EH (cell line): ENCODE measurements at regions not wholly inside any gene's neighbourhood (a gene's known extent, or its start where the extent isn't known, plus 50 kb on each side); places are given as distances from the start of the nearest gene placed in this dataset.

ENCODE experiments used
- DNase-seq: peaks from one replicate; pipeline ENCODE4 v3.0.0-alpha.2; 2015; ENCODE audit warnings: low read depth

GRCh38 chr3:71924721-71925120 is 139.8 kb upstream of the PROK2 start:
- no peak for DNase-seq

DNA sequence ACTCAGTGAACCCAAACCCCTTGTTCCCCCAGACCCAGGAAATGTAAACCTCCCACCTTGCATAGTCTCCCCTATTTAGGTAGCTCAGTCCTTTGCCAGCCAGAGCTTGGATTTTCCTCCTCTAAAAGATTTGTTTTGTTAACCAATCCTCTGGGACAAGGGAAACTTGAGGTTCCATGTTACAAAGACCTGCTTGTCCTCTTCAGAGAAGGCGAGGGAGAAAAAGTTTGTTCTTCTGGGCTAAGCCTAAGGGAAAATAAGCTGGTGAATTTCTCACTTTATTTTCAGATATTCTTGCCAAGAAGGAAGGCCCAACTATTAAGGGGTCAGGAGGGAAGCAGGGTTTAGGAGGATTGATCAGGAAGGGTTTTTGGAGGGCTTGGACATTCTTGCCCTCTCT is 136.1 kb upstream of the PROK2 start:
- DNase-seq = no peak

GRCh38 chr3:71919572-71919971 is 134.6 kb upstream of the PROK2 start:
- no peak for DNase-seq

GRCh38 chr3:71917545-71917944 is 132.6 kb upstream of the PROK2 start:
- DNase-seq = no peak

GRCh38 chr3:71916747-71917369 is 131.9 kb upstream of the PROK2 start:
- peak; percentile 40 for DNase-seq

GRCh38 chr3:71912839-71913495 is 128.0 kb upstream of the PROK2 start:
- DNase-seq = no peak

DNA sequence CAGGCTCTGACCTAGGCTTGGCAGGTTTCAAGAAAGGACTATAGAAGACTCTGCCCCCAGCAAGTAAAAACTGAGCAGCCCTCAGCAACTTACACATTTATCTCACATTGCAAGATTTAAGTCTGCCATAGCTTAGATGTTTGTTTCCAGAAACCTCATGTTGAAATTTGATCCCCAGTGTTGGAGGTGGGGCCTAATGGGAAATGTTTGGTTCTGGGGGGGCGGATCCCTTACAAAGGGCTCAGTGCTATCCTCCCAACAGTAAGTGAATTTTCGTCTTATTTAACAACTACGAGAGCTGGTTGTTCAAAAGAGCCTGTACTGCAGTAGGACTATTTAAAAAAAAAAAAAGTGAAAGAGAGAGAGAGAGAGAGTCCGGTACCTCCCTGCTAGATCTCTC is 125.2 kb upstream of the PROK2 start:
- DNase-seq = peak; percentile 6

- no peak for DNase-seq
Observed at GRCh38 chr3:71907996-71908395, 123.0 kb upstream of the PROK2 start.

- no peak for DNase-seq
Observed at GRCh38 chr3:71906976-71907375, 122.0 kb upstream of the PROK2 start.

DNA sequence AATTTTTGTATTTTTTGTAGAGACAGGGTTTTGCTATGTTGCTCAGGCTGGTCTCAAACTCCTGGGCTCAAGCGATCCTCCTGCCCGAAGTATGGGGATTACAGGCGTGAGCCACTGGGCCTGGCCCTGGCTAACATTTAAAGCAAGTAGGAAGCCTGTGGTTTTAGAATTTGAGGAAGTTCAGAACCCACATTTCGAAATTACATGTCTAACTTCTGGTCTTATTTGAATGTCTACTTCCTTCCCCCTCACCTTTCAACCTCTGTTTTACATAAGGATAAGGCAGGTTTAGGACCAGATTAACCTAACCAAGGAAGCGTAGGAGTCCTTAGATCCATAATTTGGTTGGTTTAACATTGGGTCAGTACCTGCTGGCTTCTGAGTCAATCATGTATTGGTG is 120.5 kb upstream of the PROK2 start:
- DNase-seq = no peak

DNA sequence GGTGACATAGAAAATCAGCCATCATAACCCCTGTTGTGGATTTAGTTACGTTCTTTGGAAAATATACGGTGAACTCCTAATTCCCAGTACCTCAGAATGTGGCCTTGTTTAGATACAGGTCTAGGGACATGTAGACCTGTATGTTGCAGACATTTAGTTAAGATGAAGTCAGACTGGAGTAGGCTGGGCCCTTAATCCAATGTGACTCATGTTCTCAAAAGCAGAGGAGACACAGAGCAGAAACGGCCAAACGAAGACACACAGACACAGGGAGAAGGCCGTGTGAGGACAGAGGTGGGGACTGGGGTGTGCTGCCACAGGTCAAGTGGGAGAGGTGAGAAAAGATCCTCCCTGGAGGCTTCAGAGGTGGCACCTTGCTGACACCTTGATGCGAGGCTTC is 119.0 kb upstream of the PROK2 start:
- DNase-seq = no peak

GRCh38 chr3:71903112-71903495 is 118.2 kb upstream of the PROK2 start:
- no peak for DNase-seq

GRCh38 chr3:71902258-71903111 is 117.5 kb upstream of the PROK2 start:
- DNase-seq = no peak

DNA sequence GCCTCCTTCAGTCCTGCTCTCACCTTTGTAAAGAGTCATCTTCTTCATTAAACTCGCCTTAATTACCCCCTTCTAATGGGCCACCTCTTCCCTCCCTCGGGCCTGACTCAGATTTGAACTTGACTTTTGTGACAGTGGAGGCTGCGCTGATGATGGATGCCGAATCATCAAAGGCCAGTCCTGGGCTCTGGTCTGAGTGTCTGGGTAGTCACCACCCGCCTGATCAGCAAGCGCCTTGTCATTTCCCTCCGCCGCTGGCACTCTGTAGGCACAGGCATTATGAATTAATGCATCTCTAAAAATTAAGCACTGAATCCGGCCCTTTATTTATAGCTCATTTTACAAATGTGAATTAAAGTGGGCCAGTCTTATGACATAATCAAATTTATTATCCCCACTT is 116.7 kb upstream of the PROK2 start:
- DNase-seq = no peak

DNA sequence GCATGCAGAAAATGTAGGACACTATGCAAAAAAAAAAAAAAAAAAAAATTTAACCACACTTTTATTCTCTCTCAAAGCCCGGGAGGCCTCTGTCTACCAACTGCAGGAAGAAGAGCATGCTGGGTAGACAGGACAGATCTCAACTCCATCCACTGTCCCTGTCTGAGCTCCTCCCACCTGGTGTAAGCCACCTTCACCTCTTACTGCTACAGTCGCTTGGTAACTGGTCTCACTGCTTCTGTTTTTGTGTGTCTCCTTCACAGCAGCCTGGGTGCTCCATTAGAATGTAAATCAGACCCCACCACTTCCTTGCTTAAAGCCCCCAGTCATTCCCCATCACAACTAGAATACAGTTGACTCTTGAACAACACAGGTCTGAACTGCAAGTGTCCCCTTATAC is 115.1 kb upstream of the PROK2 start:
- DNase-seq = no peak

GRCh38 chr3:71896751-71897150 is 111.8 kb upstream of the PROK2 start:
- DNase-seq = no peak

GRCh38 chr3:71893702-71894479 is 108.9 kb upstream of the PROK2 start:
- no peak for DNase-seq

- DNase-seq = no peak
Observed at GRCh38 chr3:71893122-71893521, 108.2 kb upstream of the PROK2 start.

GRCh38 chr3:71891483-71891882 is 106.5 kb upstream of the PROK2 start:
- no peak for DNase-seq

DNA sequence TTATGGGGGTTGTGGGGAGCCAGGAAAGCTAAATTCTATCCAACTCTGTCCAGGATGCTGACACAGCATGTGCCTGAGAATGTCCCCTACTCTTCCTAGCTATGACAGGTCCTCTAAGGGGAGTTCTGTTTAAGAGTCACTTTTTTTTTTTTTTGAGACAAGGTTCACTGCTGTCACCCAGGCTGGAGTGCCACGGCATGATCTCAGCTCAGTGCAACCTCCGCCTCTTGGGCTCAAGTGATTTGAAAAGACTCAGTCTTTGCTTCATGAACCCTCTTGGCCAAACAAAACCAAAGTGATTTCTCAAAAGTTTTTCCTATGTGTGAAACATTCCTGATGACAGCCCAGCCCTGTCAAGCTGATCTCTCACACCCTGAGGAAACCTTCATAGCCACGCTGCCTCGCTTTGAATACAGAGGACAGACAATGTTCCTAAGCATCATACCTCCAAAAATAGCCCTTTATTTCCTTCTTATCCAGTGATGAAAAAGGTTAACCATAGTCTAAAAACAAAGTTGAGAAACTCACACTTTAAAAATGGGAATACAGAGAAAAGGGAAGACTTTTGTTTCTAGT is 105.5 kb upstream of the PROK2 start:
- DNase-seq = no peak

- no peak for DNase-seq
Observed at GRCh38 chr3:71887256-71887655, 102.3 kb upstream of the PROK2 start.

DNA sequence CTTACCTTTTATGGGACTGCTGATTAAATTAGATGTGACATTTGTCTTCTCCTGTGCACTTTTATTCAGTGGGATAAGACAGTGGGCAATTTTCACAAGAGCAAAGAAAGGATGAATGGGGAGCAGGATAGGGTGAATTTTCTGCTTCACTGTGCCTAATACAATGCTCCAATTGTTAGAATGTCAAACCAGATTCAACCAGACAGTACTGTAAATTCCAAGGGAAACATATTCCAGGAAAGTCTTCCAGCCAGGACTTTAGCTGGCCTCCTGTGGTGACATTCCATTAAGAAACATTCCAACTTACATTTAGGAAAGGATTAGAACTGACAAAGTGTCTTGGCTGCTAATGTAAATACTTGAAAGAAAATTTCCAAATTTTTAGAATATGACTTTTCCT is 100.1 kb upstream of the PROK2 start:
- DNase-seq = peak; percentile 9
